HG02852 (cell line): ENCODE measurements at regions not wholly inside any gene's neighbourhood (a gene's known extent, or its start where the extent isn't known, plus 50 kb on each side); places are given as distances from the start of the nearest gene placed in this dataset.

Experiments used
- ATAC-seq: cut with Tn5 transposase; IDR thresholded peaks from one replicate; pipeline ENCODE4 v1.9.1; 2021; ENCODE audit warnings: mild to moderate bottlenecking, moderate library complexity; ENCODE audit not compliant: unreplicated experiment

- ATAC-seq = no peak
Measured at GRCh38 chr2:9793156-9793917, 49.9 kb upstream of the TAF1B start.
